ENCODE measurements at regions not wholly inside any gene's neighbourhood (a gene's known extent, or its start where the extent isn't known, plus 50 kb on each side); places are given as distances from the start of the nearest gene placed in this dataset.

DNA sequence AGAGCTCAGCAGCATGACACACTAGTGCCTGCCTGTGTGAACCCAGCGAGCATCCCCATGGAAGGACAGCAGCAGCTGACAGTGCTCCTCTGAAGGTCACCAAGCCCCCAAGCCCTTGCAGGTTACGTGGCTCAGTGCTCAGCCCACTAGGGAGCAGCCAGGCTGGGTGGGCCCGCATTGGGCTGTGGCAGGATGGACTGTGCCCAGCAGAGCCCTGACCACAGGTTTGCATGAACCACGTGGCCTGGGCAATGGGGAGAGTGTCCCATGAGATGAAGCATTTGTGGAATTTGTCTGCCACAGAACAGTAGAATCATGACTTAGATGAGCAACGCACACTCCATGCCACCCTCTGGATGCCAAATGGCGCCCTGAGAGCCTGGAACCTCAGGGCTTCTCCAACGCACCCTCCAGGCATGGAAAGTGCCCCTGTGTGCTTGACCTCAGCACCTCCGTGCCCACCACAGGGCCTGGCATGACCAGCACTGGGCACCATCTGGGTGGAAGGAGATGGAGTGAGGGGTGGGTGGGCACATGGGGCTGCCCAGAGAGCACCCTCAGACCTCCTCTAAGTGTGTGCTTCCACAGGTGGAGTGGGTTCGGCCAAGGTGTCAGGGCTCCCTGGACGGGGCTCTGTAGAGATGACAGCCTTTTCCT, 216.1 kb upstream of the RAB6C start (continued):
- TF ChIP-seq PRDM4 (CRISPR knock-in tag; IDR thresholded peaks at IDR 0.05; ENCODE audit: borderline replicate concordance), result no peak

DNA sequence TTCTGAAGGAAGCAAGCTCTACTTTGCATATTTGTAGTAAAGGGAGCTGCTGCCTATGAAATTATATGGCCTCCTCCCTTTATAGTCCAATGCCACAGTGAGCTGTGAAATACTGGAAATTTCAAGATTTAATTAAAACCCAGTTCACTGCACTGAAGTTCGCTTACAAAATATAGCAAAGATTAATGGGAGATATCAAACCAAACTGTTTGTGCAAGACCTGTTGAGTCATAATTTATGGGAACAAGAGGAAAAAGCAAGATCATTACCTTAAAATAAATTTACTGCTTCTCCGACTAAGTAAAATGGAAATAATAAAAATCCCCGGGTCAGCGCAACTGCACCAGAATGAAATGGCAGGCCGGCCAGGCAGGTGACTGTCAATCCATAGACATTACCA, 215.5 kb upstream of the RAB6C start:
- ATAC-seq (no peak), FAIRE-seq (no peak), DNase-seq (ENCODE audit: low spot score) (no peak)
- Histone ChIP-seq H3K9ac (ENCODE audit: insufficient read depth, low read depth, low read length) (no peak overlapping the region), H4K20me1 (ENCODE audit: insufficient read depth, low read length) (no peaks in the 10 kb centered on the region; the same call in 1 of the 2 replicates), H3K9me3 (ENCODE audit: low read length) (no peaks in the 10 kb centered on the region), H2AFZ (ENCODE audit: low read length) (no peak overlapping the region), H3K27me3 (ENCODE audit: control insufficient read depth in 1 of 2, insufficient read depth in 2 of 2, low read length in 2 of 2) (peaks cover 4 to 41% of the 10 kb centered on the region in 2 experiments; a peak in 4 of 5 replicates), H3K4me2 (ENCODE audit: low read depth, low read length) (no peak overlapping the region), H3K79me2 (ENCODE audit: insufficient read depth, low read length) (no peaks in the 10 kb centered on the region), H3K36me3 (replicated peaks in 1 of 2; ENCODE audit: control insufficient read depth in 1 of 2, insufficient read depth in 2 of 2, low read length in 2 of 2) (no peaks in the 10 kb centered on the region), H3K4me3 (replicated peaks in 1 of 3; ENCODE audit: insufficient read depth in 1 of 3, low read depth in 2 of 3, low read length in 3 of 3) (no peak overlapping the region), H3K27ac (ENCODE audit: extremely low read length, insufficient read depth, low read length) (no peak overlapping the region), H3K4me1 (ENCODE audit: insufficient read depth, low read length) (no peaks in the 10 kb centered on the region)
- 57% methylated on average over 5 of the region's 5 CpGs for WGBS (ENCODE audit: low lambda C conversion rate)
- in situ Hi-C loops (cut with HindIII; ENCODE audit: extremely low pct_ligation_motif_present, low pct_unique_long_range_greater_than_20kb) (no loop called here), intact Hi-C loops (cut with micrococcal nuclease; ENCODE audit: unreplicated experiment) (no loop called here)
- ChIA-PET CTCF (ENCODE audit: low intra/inter-chr PET ratio, low total read pairs) (no interaction called here), POLR2A (no interaction called here)
- BruUV-seq (replicated peaks), result no TSS peak
- TF ChIP-seq ZNF496 (CRISPR knock-in tag; IDR thresholded peaks at IDR 0.05; ENCODE audit: insufficient replicate concordance) (no peak), ZNF530 (CRISPR knock-in tag; IDR thresholded peaks at IDR 0.05; ENCODE audit: low read depth) (no peak), CC2D1A (CRISPR knock-in tag; IDR thresholded peaks at IDR 0.05) (no peak), STAG1 (CRISPR knock-in tag; IDR thresholded peaks at IDR 0.05) (no peak)
